VCaP (cell line): ENCODE measurements at regions not wholly inside any gene's neighbourhood (a gene's known extent, or its start where the extent isn't known, plus 50 kb on each side); places are given as distances from the start of the nearest gene placed in this dataset.

Experiments used
- H3K27ac ChIP-seq: fragments of 450-650 bp; 2 replicates; pipeline ENCODE4 v1.5.1; 2017
- TF ChIP-seq, protein P1 (sequence below): fragments of 450-650 bp; conservative IDR thresholded peaks from 2 replicates; pipeline ENCODE4 v1.5.1; 2017; ENCODE audit warnings: mild to moderate bottlenecking, moderate library complexity

DNA sequence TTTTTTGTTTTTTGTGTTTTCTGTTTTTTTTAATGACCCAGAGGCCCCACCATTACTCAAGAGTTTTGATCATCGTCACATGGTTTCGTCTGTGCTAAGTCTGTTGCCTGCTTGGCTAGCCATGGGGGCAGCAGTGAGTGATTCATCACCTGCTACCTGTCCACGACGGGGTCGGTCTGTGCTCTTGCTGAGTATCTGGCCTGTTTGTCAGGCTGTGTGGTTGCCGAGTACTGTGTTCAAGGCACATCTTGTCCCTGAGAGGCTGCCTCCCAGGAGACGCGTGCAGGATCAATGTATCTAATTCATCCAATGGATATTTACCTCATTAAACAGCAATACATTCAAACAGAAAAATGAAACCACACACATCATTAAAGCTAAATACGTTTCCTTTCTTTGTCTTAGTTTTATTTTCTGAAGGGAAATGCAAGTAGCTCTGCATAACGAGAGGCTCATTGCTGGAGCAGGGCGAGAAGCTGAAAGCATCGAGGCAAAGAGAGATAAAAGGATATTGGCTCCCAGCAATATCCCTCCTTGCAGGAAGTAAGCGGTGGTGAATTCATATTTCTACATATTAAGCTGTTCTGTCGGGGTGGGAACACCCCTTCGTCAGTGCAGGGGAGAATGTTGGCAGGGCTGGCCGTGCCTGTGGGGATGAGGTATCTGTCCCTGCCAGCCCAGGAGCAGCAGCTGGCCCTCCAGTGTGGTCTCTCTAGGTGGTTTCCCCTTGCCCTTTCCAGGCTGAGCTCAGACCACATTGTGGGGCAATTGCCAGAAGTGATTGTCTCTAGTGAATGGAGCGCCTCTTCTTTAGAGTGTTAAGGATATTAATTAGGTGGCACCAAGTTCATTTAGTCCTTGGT, 166.2 kb upstream of the ASIC2 start:
- no peak overlapping the region for H3K27ac ChIP-seq
- TF ChIP-seq, protein P1, sequence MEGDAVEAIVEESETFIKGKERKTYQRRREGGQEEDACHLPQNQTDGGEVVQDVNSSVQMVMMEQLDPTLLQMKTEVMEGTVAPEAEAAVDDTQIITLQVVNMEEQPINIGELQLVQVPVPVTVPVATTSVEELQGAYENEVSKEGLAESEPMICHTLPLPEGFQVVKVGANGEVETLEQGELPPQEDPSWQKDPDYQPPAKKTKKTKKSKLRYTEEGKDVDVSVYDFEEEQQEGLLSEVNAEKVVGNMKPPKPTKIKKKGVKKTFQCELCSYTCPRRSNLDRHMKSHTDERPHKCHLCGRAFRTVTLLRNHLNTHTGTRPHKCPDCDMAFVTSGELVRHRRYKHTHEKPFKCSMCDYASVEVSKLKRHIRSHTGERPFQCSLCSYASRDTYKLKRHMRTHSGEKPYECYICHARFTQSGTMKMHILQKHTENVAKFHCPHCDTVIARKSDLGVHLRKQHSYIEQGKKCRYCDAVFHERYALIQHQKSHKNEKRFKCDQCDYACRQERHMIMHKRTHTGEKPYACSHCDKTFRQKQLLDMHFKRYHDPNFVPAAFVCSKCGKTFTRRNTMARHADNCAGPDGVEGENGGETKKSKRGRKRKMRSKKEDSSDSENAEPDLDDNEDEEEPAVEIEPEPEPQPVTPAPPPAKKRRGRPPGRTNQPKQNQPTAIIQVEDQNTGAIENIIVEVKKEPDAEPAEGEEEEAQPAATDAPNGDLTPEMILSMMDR: no peak

DNA sequence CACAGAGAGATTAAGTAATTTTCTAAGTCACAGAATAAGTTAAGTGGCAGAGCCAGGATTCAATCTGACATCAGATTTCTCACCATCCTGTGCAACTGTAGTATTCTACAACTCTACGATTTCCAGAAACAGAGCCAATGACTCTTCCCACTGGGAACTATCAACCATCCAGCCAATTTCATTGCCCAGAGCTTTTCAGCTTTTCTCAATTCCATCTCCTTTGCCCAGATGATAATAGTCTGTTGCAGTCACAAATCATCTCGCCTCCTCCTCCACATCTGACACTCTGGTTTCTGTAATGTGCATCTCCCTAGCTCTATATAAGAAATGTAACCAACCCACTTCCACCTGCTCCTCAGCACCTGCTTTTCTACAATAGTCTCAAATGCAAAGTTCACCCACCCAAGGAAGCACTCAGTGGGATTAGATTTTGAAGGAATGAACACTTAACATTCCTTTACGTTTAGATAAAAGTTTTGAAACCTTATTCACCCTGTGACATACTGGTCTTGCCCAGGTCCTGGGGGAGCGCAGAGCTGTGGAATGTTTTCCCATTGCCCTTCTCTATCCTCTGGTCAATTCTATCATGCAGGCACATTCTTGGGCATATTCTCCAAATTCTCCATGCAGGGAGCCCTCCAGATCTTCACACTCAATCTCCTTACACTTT, 167.8 kb upstream of the ASIC2 start:
- no peak overlapping the region for H3K27ac ChIP-seq
- TF ChIP-seq, protein P1: no peak

DNA sequence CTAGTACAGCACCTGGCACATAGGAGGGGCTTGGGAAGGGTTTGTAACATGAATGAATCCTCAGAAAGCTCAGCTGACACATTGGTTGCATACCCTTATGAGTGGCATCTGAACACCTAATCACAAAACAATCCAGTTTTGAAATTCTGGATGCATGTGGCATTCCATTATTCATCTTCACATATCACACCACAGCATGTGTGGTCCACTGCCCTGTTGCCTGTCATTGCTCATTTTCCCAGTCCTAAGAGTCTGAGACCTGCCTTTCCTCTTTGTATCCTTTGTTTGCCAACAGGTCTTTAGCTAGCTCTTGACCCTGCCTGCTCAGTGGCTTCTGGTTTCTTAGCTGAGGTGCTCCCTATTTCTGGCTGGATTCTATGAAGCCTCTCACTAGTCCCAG, 170.8 kb upstream of the ASIC2 start:
- TF ChIP-seq, protein P1: no peak

DNA sequence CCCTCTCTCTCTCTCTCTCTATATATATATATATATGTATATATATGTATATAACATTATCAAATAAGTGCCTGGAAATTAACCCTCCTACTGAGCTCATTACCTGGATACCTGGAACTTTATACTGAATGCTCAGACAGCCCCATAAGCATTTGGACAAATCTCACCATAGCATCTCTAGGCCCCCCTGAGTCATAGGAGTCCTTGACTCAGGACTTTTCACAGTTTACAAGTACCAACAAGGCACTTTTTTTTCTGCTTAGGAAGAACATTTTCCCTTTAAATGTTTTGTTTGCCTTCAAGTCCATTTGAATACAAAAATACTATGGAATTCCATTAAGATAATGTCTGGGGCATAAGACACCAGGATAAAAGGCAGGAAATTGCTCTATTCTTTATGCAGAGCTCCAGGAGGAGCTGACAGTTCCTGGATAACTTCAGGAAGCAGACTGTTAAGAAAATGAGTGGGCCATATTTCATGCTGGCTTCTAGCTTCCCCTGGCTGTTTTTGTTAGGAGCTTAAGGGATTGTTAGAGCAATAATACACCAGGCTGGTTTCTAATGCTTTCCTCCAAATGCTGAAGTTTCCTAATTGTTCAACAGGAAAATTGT, 171.7 kb upstream of the ASIC2 start:
- TF ChIP-seq, protein P1: no peak
- H3K27ac ChIP-seq: no peak overlapping the region

More for the DNA sequence above, 170.8 kb upstream of the ASIC2 start:
- no peak overlapping the region for H3K27ac ChIP-seq

DNA sequence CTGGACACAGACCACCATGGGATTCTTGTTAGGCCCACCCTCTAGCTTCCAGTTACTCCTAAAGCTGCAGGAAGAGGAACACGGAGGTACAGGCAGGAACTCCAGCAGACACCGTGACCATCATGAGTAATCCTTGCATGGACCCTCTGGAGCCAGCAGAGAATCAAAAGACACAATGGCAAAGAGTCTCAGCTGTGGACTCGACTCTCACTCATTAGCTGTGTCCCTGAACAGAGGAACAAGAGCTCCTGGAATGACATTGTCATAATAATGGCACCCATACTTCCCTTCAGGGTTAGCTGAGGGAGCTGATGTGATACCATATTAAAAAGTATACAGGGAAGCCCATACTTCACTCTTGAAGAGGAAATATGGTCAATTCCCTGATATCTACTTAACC, 176.3 kb upstream of the ASIC2 start:
- TF ChIP-seq, protein P1: no peak
- no peak overlapping the region for H3K27ac ChIP-seq

DNA sequence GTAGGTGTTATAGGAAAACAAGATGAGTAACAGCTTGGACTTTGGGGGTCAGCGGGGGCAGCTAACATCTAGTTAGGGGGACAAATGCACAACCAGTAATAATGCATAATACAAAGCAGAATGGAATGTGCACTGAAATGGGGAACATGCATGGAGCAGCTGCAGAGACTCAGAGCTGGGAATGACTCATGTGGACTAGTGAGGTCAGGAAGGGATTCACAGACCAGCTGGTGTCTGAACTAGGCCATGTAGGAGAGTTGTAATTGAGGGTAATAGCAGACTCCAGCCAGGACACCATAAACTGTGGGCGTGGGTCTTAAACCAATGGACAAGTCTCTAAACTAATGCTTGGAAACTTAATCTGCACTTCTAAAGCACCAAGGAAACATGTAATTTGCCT, 176.8 kb upstream of the ASIC2 start:
- TF ChIP-seq, protein P1: no peak
- no peak overlapping the region for H3K27ac ChIP-seq

DNA sequence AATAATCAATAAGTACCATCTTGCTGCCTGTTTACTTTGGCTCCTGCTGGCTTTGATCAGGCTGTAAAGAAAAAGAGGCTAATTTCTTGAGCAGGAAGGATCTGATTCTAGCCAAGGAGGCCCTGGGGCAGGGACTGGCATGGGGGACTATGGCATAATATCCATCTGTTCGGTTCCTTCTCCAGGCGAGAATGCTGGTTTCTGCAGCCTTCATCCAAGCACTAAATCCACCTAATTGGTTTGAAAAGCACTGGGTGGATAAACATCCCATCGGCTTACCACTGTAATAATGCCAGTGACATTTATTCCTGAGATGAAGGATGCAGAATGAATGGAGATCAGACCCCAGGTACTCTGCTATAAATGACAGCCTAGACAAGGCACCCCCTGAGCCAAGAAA, 180.0 kb upstream of the ASIC2 start:
- TF ChIP-seq, protein P1: no peak
- H3K27ac ChIP-seq: no peak overlapping the region
